ENCODE measurements at regions not wholly inside any gene's neighbourhood (a gene's known extent, or its start where the extent isn't known, plus 50 kb on each side); places are given as distances from the start of the nearest gene placed in this dataset.

DNA sequence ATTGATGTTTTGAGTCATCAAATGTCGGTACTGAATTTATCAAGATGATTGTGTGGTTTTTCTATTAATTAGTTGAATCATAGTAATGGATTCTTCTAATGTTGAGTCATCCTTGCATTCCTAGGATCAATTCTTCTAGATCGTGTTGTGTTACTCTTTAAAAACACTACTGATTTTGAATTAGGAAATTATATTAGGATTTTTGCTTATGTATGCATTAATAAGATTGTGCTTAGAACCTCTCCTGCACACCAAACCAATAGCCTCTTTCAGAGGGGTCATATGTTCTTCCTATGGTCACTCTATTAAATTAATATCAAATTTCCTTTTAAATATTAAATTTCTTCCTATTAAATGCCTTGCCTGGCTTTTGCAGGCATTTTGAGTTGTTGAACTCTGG is 151.7 kb upstream of the TOPAZ1 start:
- TF ChIP-seq, protein P1, sequence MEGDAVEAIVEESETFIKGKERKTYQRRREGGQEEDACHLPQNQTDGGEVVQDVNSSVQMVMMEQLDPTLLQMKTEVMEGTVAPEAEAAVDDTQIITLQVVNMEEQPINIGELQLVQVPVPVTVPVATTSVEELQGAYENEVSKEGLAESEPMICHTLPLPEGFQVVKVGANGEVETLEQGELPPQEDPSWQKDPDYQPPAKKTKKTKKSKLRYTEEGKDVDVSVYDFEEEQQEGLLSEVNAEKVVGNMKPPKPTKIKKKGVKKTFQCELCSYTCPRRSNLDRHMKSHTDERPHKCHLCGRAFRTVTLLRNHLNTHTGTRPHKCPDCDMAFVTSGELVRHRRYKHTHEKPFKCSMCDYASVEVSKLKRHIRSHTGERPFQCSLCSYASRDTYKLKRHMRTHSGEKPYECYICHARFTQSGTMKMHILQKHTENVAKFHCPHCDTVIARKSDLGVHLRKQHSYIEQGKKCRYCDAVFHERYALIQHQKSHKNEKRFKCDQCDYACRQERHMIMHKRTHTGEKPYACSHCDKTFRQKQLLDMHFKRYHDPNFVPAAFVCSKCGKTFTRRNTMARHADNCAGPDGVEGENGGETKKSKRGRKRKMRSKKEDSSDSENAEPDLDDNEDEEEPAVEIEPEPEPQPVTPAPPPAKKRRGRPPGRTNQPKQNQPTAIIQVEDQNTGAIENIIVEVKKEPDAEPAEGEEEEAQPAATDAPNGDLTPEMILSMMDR (IDR thresholded peaks at IDR 0.05), result no peak
- TF ChIP-seq POLR2AphosphoS5 (IDR thresholded peaks at IDR 0.05), result no peak
- TF ChIP-seq POLR2A (IDR thresholded peaks at IDR 0.05), result no peak

Measured in stomach (tissue), 4 donors.